ENCODE measurements at regions not wholly inside any gene's neighbourhood (a gene's known extent, or its start where the extent isn't known, plus 50 kb on each side); places are given as distances from the start of the nearest gene placed in this dataset.

GRCh38 chr11:38594895-38595294 is 1996.9 kb upstream of the RAG2 start:
- no peak for DNase-seq
- Histone ChIP-seq H3K27ac (no peak overlapping the region), H3K9me3 (no peaks in the 10 kb centered on the region), H3K27me3 (no peaks in the 10 kb centered on the region), H3K4me1 (no peaks in the 10 kb centered on the region), H3K36me3 (no peaks in the 10 kb centered on the region), H3K4me3 (no peak overlapping the region)
- TF ChIP-seq CTCF (IDR thresholded peaks at IDR 0.05): no peak
- intact Hi-C loops (cut with DNase I): no loop called here
- ATAC-seq: no peak

- no peaks in the 10 kb centered on the region for H3K27me3 ChIP-seq
- H3K4me3 ChIP-seq: no peak overlapping the region
- intact Hi-C loops (cut with DNase I): no loop called here
- TF ChIP-seq CTCF (IDR thresholded peaks at IDR 0.05): no peak
- ATAC-seq: no peak
- H3K36me3 ChIP-seq: no peaks in the 10 kb centered on the region
- no peak for DNase-seq
- no peak overlapping the region for H3K27ac ChIP-seq
- no peaks in the 10 kb centered on the region for H3K4me1 ChIP-seq
- H3K9me3 ChIP-seq: peaks cover 0 to 2% of the 10 kb centered on the region in 2 donors
Observed at GRCh38 chr11:38593649-38594048, 1995.6 kb upstream of the RAG2 start.

- DNase-seq (no peak), ATAC-seq (no peak)
- H3K4me3 ChIP-seq: no peak overlapping the region
- H3K27ac ChIP-seq: no peak overlapping the region
- H3K9me3 ChIP-seq: peaks cover 0 to 13% of the 10 kb centered on the region in 2 donors
- no peaks in the 10 kb centered on the region for H3K27me3 ChIP-seq
- intact Hi-C loops (cut with DNase I): no loop called here
- H3K36me3 ChIP-seq: no peaks in the 10 kb centered on the region
- H3K4me1 ChIP-seq: no peaks in the 10 kb centered on the region
- no peak for TF ChIP-seq CTCF (IDR thresholded peaks at IDR 0.05)
Observed at GRCh38 chr11:38582756-38583155, 1984.7 kb upstream of the RAG2 start.

GRCh38 chr11:38582151-38582550 is 1984.1 kb upstream of the RAG2 start:
- no peak overlapping the region for H3K27ac ChIP-seq
- DNase-seq (no peak), ATAC-seq (no peak)
- no peak overlapping the region for H3K4me3 ChIP-seq
- H3K36me3 ChIP-seq: no peaks in the 10 kb centered on the region
- intact Hi-C loops (cut with DNase I): no loop called here
- no peaks in the 10 kb centered on the region for H3K4me1 ChIP-seq
- peaks cover 0 to 19% of the 10 kb centered on the region in 2 donors for H3K9me3 ChIP-seq
- no peaks in the 10 kb centered on the region for H3K27me3 ChIP-seq
- TF ChIP-seq CTCF (IDR thresholded peaks at IDR 0.05): no peak

GRCh38 chr11:38577769-38578168 is 1979.7 kb upstream of the RAG2 start:
- H3K4me1 ChIP-seq: no peaks in the 10 kb centered on the region
- no peaks in the 10 kb centered on the region for H3K27me3 ChIP-seq
- intact Hi-C loops (cut with DNase I): no loop called here
- H3K4me3 ChIP-seq: no peak overlapping the region
- TF ChIP-seq CTCF (IDR thresholded peaks at IDR 0.05): no peak
- ATAC-seq: no peak
- peaks cover 0 to 31% of the 10 kb centered on the region in 2 donors for H3K9me3 ChIP-seq
- no peak overlapping the region for H3K27ac ChIP-seq
- no peak for DNase-seq
- no peaks in the 10 kb centered on the region for H3K36me3 ChIP-seq
